Uterus (tissue), 3 donors: ENCODE measurements at regions not wholly inside any gene's neighbourhood (a gene's known extent, or its start where the extent isn't known, plus 50 kb on each side); places are given as distances from the start of the nearest gene placed in this dataset.
"Not testable (repeated sequence)": the region's sequence is repeated elsewhere in the genome, so short reads cannot be mapped to it uniquely, and the experiment has no call there.

Source experiments
- DNase-seq, 2 donors: peaks; one replicate each; pipeline ENCODE4 v3.0.0-alpha.2; 2019 to 2020
- H3K27ac ChIP-seq, 2 donors: fragments of 200-600 bp; sonication (generic); 1 replicate in 1 of 2; 2 replicates in 1 of 2; pipeline ENCODE4 v1.5.1; 2016 to 2018
- H3K27me3 ChIP-seq, 2 donors: fragments of 200-600 bp; sonication (generic); one replicate each; pipeline ENCODE4 v1.5.1; 2018 to 2019; ENCODE audit warnings: control low read depth in 1 of 2
- H3K36me3 ChIP-seq, 2 donors: fragments of 200-600 bp; sonication (generic); one replicate each; pipeline ENCODE4 v1.5.1; 2019; ENCODE audit warnings: control low read depth in 1 of 2
- H3K4me1 ChIP-seq, 2 donors: fragments of 200-600 bp; sonication (generic); one replicate each; pipeline ENCODE4 v1.5.1; 2018 to 2019; ENCODE audit warnings: control low read depth in 1 of 2
- H3K4me3 ChIP-seq, 2 donors: fragments of 200-600 bp; sonication (generic); 1 replicate in 1 of 2; 2 replicates in 1 of 2; pipeline ENCODE4 v1.5.1; 2018 to 2019; ENCODE audit warnings: mild to moderate bottlenecking in 1 of 2
- H3K9me3 ChIP-seq, 2 donors: fragments of 200-600 bp; sonication (generic); one replicate each; pipeline ENCODE4 v1.5.1; 2019; ENCODE audit warnings: control low read depth in 1 of 2
- POLR2A ChIP-seq, 2 donors: fragments of 450-650 bp; IDR thresholded peaks; one replicate each; pipeline ENCODE4 v1.6.1; 2016; ENCODE audit warnings: antibody characterized with exemption in 2 of 2, mild to moderate bottlenecking in 1 of 2, moderate library complexity in 1 of 2
- intact Hi-C: fragments of 100-400 bp; cut with DNase I; formaldehyde crosslinking; loops from one replicate; pipeline ENCODE4 v1.15.1; 2023; ENCODE audit warnings: low total_unique reads
- TF ChIP-seq, protein P1 (sequence below), 4 experiments: fragments of 200-600 bp in 2 of 4; fragments of 450-650 bp in 2 of 4; sonication (generic) in 2 of 4; IDR thresholded peaks; one replicate each; pipeline ENCODE4 v1.5.1; 2016 to 2019; ENCODE audit warnings: antibody characterized with exemption in 4 of 4, mild to moderate bottlenecking in 2 of 4, moderate library complexity in 1 of 4
- donor health status: DM: yes; HTN: yes; CAD: no.

DNA sequence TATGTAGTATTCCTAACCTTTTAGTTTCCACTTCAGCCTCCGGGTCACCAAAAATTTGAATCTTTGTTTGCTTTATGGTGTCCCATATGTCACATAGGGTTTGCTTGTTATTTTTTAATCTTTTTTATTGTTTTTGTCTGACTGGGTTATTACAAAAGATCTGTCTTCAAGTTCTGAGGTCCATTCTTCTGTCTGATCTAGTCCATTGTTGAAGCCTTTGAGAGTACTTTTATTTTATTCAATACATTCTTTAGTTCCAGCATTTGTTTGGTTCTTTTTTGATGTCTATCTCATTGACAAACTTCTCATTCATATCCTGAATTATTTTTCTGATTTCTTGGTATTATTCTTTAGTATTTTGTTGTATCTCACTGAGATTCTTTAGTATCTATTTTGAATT lies 99.8 kb downstream of the GPR65 start:
- TF ChIP-seq POLR2A (IDR thresholded peaks at IDR 0.05) = no peak
- TF ChIP-seq, protein P1, sequence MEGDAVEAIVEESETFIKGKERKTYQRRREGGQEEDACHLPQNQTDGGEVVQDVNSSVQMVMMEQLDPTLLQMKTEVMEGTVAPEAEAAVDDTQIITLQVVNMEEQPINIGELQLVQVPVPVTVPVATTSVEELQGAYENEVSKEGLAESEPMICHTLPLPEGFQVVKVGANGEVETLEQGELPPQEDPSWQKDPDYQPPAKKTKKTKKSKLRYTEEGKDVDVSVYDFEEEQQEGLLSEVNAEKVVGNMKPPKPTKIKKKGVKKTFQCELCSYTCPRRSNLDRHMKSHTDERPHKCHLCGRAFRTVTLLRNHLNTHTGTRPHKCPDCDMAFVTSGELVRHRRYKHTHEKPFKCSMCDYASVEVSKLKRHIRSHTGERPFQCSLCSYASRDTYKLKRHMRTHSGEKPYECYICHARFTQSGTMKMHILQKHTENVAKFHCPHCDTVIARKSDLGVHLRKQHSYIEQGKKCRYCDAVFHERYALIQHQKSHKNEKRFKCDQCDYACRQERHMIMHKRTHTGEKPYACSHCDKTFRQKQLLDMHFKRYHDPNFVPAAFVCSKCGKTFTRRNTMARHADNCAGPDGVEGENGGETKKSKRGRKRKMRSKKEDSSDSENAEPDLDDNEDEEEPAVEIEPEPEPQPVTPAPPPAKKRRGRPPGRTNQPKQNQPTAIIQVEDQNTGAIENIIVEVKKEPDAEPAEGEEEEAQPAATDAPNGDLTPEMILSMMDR (IDR thresholded peaks at IDR 0.05) = no peak
- Histone ChIP-seq H3K4me1 (no peaks in the 10 kb centered on the region), H3K36me3 (no peaks in the 10 kb centered on the region), H3K4me3 (no peak overlapping the region), H3K9me3 (no peaks in the 10 kb centered on the region), H3K27ac (no peak overlapping the region), H3K27me3 (no peaks in the 10 kb centered on the region)
- no peak for DNase-seq
- intact Hi-C loops = no loop called here

DNA sequence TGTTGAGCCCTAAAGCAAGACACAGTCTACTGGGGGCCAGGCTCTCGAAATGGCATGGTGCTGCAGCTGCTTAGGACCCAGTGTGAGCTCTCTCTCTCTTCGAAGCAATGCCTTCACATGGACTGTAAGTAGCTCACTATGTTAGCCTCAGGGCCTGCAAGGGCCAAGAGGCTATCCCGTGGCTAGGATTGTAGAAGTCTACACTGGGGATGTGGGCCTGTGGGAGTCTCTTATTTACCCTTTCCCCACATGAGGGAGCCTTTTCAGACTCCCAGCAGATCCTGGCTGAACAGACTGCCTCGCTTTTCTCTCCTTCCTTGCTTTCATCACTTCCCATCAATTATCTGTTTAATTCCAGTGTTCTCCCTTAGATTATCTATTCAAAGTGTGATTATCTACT lies 101.4 kb downstream of the GPR65 start:
- Histone ChIP-seq H3K27me3 (no peaks in the 10 kb centered on the region), H3K27ac (no peak overlapping the region), H3K4me3 (no peak overlapping the region), H3K4me1 (no peaks in the 10 kb centered on the region), H3K36me3 (no peaks in the 10 kb centered on the region), H3K9me3 (no peaks in the 10 kb centered on the region)
- TF ChIP-seq, protein P1 (IDR thresholded peaks at IDR 0.05) = no peak
- TF ChIP-seq POLR2A (IDR thresholded peaks at IDR 0.05) = no peak
- no peak for DNase-seq
- intact Hi-C loops = no loop called here

DNA sequence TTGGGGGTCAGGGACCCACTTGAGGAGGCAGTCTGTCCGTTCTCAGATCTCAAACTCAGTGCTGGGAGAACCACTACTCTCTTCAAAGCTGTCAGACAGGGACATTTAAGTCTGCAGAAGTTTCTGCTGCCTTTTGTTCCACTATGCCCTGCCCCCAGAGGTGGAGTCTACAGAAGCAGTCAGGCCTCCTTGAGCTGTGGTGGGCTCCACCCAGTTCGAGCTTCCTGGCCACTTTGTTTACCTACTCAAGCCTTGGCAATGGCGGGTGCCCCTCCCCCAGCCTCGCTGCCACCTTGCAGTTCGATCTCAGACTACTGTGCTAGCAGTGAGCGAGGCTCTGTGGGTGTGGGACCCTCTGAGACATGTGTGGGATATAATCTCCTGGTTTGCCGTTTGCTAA lies 122.7 kb downstream of the GPR65 start:
- H3K9me3 ChIP-seq, H3K27me3 ChIP-seq, H3K36me3 ChIP-seq, H3K27ac ChIP-seq, DNase-seq, intact Hi-C loops, H3K4me1 ChIP-seq, H3K4me3 ChIP-seq: not testable (repeated sequence)

DNA sequence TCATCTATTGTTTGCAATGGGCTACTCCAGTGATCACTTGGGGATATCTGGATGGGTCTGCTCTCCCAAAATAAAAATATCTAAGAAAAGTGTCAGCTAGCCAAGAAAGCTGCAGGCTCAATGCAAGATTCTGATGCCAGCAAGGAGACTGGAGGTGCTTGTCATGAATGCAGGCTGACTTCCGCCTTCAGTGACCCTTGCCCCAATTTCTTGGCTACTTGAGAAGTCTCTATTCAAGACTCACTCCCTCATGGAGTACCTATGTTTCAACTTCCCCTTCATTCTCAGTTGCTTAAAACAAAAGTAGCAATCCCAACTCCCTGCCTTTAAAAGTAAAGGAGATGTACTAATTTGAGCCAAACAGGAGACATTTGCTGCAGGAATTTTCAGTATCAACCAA lies 123.9 kb downstream of the GPR65 start:
- Histone ChIP-seq H3K36me3 (no peaks in the 10 kb centered on the region), H3K4me3 (no peak overlapping the region), H3K4me1 (no peaks in the 10 kb centered on the region), H3K9me3 (no peaks in the 10 kb centered on the region), H3K27me3 (no peaks in the 10 kb centered on the region), H3K27ac (peak overlapping the region in 1 of 2 donors; percentile 2)
- no peak for DNase-seq
- intact Hi-C loops = no loop called here
- TF ChIP-seq, protein P1 (IDR thresholded peaks at IDR 0.05) = no peak
- no peak for TF ChIP-seq POLR2A (IDR thresholded peaks at IDR 0.05)

DNA sequence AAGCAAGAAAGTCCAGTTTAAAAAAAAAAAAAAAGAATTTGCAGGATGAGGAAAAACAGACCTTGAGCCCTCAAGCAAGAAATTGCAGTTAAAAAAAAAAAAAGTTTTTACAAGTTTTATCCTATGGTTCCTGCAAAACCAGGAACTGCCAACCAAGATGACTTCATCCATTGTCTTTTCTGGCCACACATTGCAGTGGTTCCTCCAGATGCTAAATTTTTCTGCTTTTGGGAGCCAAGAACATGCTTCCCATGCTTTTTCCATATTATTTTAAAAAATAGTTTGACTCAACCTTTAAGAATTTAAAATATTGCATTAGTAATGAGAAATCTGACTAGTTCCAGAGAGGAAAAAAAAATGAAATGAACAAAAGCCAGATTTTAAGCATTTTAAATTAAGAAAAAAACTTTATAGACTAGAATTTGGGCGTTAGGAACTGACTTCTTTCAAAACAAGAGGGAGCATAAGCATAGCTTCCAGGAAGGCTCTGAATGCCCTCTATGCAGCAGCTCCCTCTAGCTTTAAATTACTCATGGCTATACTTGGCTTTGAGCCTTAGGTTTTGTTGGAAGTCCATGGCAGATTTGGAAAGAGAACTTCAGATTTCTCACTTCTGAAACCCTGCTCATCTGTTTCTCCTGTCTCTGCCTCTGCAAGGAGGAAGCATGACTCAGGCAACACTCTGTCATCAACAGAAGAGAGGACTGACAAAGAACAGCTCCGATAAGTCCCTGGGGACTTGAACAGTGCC lies 124.5 kb downstream of the GPR65 start:
- TF ChIP-seq POLR2A (IDR thresholded peaks at IDR 0.05) = no peak
- TF ChIP-seq, protein P1 (IDR thresholded peaks at IDR 0.05) = no peak
- Histone ChIP-seq H3K27me3 (no peaks in the 10 kb centered on the region), H3K36me3 (no peaks in the 10 kb centered on the region), H3K27ac (peak overlapping the region in 1 of 2 donors; percentile 2), H3K4me3 (no peak overlapping the region), H3K9me3 (no peaks in the 10 kb centered on the region), H3K4me1 (no peaks in the 10 kb centered on the region)
- intact Hi-C loops = no loop called here
- DNase-seq = no peak

DNA sequence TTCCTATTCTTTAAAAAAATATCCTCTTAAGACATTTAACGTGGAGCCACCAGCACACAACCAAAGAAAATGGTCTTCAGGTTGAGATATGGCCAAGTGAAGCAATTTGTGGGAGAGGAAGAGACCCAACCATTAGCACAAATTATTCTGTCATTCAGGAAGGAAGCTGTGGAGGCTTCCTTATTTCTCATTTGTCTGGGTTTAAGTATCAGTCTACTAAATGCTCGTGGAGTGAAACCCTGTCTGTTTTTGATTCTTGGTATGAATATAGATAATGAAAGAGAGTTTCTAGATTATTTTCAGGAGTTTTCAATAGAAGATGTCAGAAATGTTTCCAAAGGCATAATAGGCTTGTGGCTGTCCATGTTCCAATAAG lies 125.1 kb downstream of the GPR65 start:
- H3K4me3 ChIP-seq = no peak overlapping the region
- no peaks in the 10 kb centered on the region for H3K36me3 ChIP-seq
- H3K9me3 ChIP-seq = no peaks in the 10 kb centered on the region
- H3K27ac ChIP-seq = no peak overlapping the region
- DNase-seq = no peak
- no peaks in the 10 kb centered on the region for H3K4me1 ChIP-seq
- TF ChIP-seq, protein P1 (IDR thresholded peaks at IDR 0.05) = no peak
- no peak for TF ChIP-seq POLR2A (IDR thresholded peaks at IDR 0.05)
- intact Hi-C loops = no loop called here
- H3K27me3 ChIP-seq = no peaks in the 10 kb centered on the region
